Astrocyte (in vitro differentiated cells and primary cell): ENCODE measurements at regions not wholly inside any gene's neighbourhood (a gene's known extent, or its start where the extent isn't known, plus 50 kb on each side); places are given as distances from the start of the nearest gene placed in this dataset.

Experiments
- DNase-seq: peaks from one replicate; pipeline ENCODE4 v3.0.0-alpha.2; 2010; ENCODE audit warnings: low read depth
- FAIRE-seq: peaks from 2 replicates; lab custom pipeline; 2011; peaks lifted over from hg19 to GRCh38; lab: Jason Lieb, UNC
- H2AFZ ChIP-seq: 2 replicates; pipeline ENCODE4 v1.6.0; 2012; ENCODE audit warnings: low read depth, low read length, inconsistent platforms
- H3K27ac ChIP-seq: 2 replicates; pipeline ENCODE4 v1.5.1; 2011; ENCODE audit warnings: low read depth, low read length, inconsistent platforms
- H3K27me3 ChIP-seq: 2 replicates; pipeline ENCODE4 v1.6.0; 2011; ENCODE audit warnings: low read length, inconsistent platforms; ENCODE audit not compliant: insufficient read depth
- H3K36me3 ChIP-seq: 2 replicates; pipeline ENCODE4 v1.5.1; 2011; ENCODE audit warnings: low read length, inconsistent platforms; ENCODE audit not compliant: insufficient read depth
- H3K4me1 ChIP-seq: 2 replicates; pipeline ENCODE4 v1.5.1; 2011; ENCODE audit warnings: low read length, inconsistent platforms; ENCODE audit not compliant: insufficient read depth
- H3K4me2 ChIP-seq: 2 replicates; pipeline ENCODE4 v1.6.0; 2012; ENCODE audit warnings: low read length, inconsistent platforms
- H3K4me3 ChIP-seq: 2 replicates; pipeline ENCODE4 v1.5.1; 2011; ENCODE audit warnings: low read depth, mild to moderate bottlenecking, low read length, inconsistent platforms; ENCODE audit not compliant: insufficient read depth
- H3K79me2 ChIP-seq: 2 replicates; pipeline ENCODE4 v1.6.0; 2012; ENCODE audit warnings: mild to moderate bottlenecking, low read length, inconsistent platforms; ENCODE audit not compliant: insufficient read depth
- H3K9ac ChIP-seq: 2 replicates; pipeline ENCODE4 v1.6.0; 2012; ENCODE audit warnings: mild to moderate bottlenecking, low read length, inconsistent platforms
- H3K9me3 ChIP-seq: 2 replicates; pipeline ENCODE4 v1.5.1; 2012; ENCODE audit warnings: low read depth, mild to moderate bottlenecking, low read length, inconsistent platforms; ENCODE audit not compliant: insufficient read depth
- H4K20me1 ChIP-seq: 2 replicates; pipeline ENCODE4 v1.6.0; 2012; ENCODE audit warnings: low read length, inconsistent platforms; ENCODE audit not compliant: insufficient read depth
- H3K27ac Mint-ChIP-seq: one replicate; pipeline ENCODE4 v1.8.0; 2021; ENCODE audit warnings: mild to moderate bottlenecking, mixed read lengths; ENCODE audit not compliant: unreplicated experiment
- H3K27me3 Mint-ChIP-seq: one replicate; pipeline ENCODE4 v1.8.0; 2021; ENCODE audit warnings: low read depth, mixed read lengths; ENCODE audit not compliant: unreplicated experiment
- H3K36me3 Mint-ChIP-seq: one replicate; pipeline ENCODE4 v1.8.0; 2021; ENCODE audit warnings: low read depth, mixed read lengths; ENCODE audit not compliant: unreplicated experiment
- H3K4me1 Mint-ChIP-seq: one replicate; pipeline ENCODE4 v1.8.0; 2021; ENCODE audit warnings: low read depth, mixed read lengths; ENCODE audit not compliant: unreplicated experiment
- H3K4me3 Mint-ChIP-seq: one replicate; pipeline ENCODE4 v1.8.0; 2021; ENCODE audit warnings: mild to moderate bottlenecking, moderate library complexity, mixed read lengths; ENCODE audit not compliant: unreplicated experiment
- H3K9me3 Mint-ChIP-seq: one replicate; pipeline ENCODE4 v1.8.0; 2021; ENCODE audit warnings: mild to moderate bottlenecking, mixed read lengths; ENCODE audit not compliant: unreplicated experiment
- CTCF ChIP-seq: IDR thresholded peaks from 2 replicates; pipeline ENCODE4 v1.5.1; 2011; ENCODE audit warnings: low read depth, mild to moderate bottlenecking, inconsistent platforms, low read length, moderate library complexity; ENCODE audit not compliant: insufficient read depth
- EZH2 ChIP-seq: IDR thresholded peaks from 2 replicates; pipeline ENCODE4 v1.6.1; 2012; ENCODE audit warnings: mild to moderate bottlenecking, low read length, inconsistent platforms; ENCODE audit not compliant: insufficient read depth

GRCh38 chr7:48781752-48782151 lies 142.6 kb upstream of the CDC14C start:
- Histone ChIP-seq H3K4me2 (no peak overlapping the region), H3K9me3 (no peaks in the 10 kb centered on the region), H3K36me3 (no peaks in the 10 kb centered on the region), H3K9ac (no peak overlapping the region), H3K4me3 (no peak overlapping the region), H4K20me1 (no peaks in the 10 kb centered on the region), H3K27ac (no peak overlapping the region), H3K27me3 (no peaks in the 10 kb centered on the region), H3K79me2 (no peaks in the 10 kb centered on the region), H3K4me1 (peaks cover 5% of the 10 kb centered on the region), H2AFZ (no peak overlapping the region)
- Mint-ChIP-seq H3K4me3 (no peak overlapping the region), H3K4me1 (peaks cover 10% of the 10 kb centered on the region), H3K27me3 (no peaks in the 10 kb centered on the region), H3K9me3 (peaks cover 3% of the 10 kb centered on the region), H3K36me3 (no peaks in the 10 kb centered on the region), H3K27ac (peak overlapping the region; percentile 80)
- peak; percentile 39 for DNase-seq
- TF ChIP-seq EZH2 (no peak), CTCF (no peak)
- no peak for FAIRE-seq

GRCh38 chr7:48782511-48782910 lies 141.8 kb upstream of the CDC14C start:
- H3K4me3 ChIP-seq = no peak overlapping the region
- H3K9me3 ChIP-seq = no peaks in the 10 kb centered on the region
- Mint-ChIP-seq H3K4me3 (no peak overlapping the region), H3K27me3 (no peaks in the 10 kb centered on the region), H3K9me3 (peaks cover 3% of the 10 kb centered on the region), H3K27ac (no peak overlapping the region), H3K4me1 (peaks cover 10% of the 10 kb centered on the region), H3K36me3 (no peaks in the 10 kb centered on the region)
- TF ChIP-seq CTCF = no peak
- no peak for TF ChIP-seq EZH2
- no peaks in the 10 kb centered on the region for H3K36me3 ChIP-seq
- FAIRE-seq = no peak
- no peak overlapping the region for H3K9ac ChIP-seq
- H3K4me1 ChIP-seq = peaks cover 5% of the 10 kb centered on the region
- DNase-seq = no peak
- H2AFZ ChIP-seq = no peak overlapping the region
- no peaks in the 10 kb centered on the region for H4K20me1 ChIP-seq
- no peaks in the 10 kb centered on the region for H3K27me3 ChIP-seq
- no peaks in the 10 kb centered on the region for H3K79me2 ChIP-seq
- H3K27ac ChIP-seq = no peak overlapping the region
- H3K4me2 ChIP-seq = no peak overlapping the region

GRCh38 chr7:48786951-48787350 lies 137.4 kb upstream of the CDC14C start:
- Histone ChIP-seq H3K4me1 (peaks cover 5% of the 10 kb centered on the region), H3K27ac (no peak overlapping the region), H3K4me2 (no peak overlapping the region), H3K27me3 (no peaks in the 10 kb centered on the region), H3K4me3 (no peak overlapping the region), H4K20me1 (no peaks in the 10 kb centered on the region), H3K36me3 (no peaks in the 10 kb centered on the region), H2AFZ (no peak overlapping the region), H3K79me2 (no peaks in the 10 kb centered on the region), H3K9ac (no peak overlapping the region), H3K9me3 (no peaks in the 10 kb centered on the region)
- H3K27me3 Mint-ChIP-seq = no peaks in the 10 kb centered on the region
- peaks cover 6% of the 10 kb centered on the region for H3K4me1 Mint-ChIP-seq
- DNase-seq = no peak
- no peaks in the 10 kb centered on the region for H3K36me3 Mint-ChIP-seq
- no peak overlapping the region for H3K4me3 Mint-ChIP-seq
- no peak overlapping the region for H3K27ac Mint-ChIP-seq
- no peak for TF ChIP-seq CTCF
- no peak for TF ChIP-seq EZH2
- FAIRE-seq = no peak
- H3K9me3 Mint-ChIP-seq = peaks cover 3% of the 10 kb centered on the region
